Fibroblast of peridontal ligament (primary cell): ENCODE measurements at regions not wholly inside any gene's neighbourhood (a gene's known extent, or its start where the extent isn't known, plus 50 kb on each side); places are given as distances from the start of the nearest gene placed in this dataset.
"Not testable (repeated sequence)": the region's sequence is repeated elsewhere in the genome, so short reads cannot be mapped to it uniquely, and the experiment has no call there.

Source experiments
- DNase-seq: peaks from one replicate; pipeline ENCODE4 v3.0.0-alpha.2; 2010; ENCODE audit errors: extremely low read depth

DNA sequence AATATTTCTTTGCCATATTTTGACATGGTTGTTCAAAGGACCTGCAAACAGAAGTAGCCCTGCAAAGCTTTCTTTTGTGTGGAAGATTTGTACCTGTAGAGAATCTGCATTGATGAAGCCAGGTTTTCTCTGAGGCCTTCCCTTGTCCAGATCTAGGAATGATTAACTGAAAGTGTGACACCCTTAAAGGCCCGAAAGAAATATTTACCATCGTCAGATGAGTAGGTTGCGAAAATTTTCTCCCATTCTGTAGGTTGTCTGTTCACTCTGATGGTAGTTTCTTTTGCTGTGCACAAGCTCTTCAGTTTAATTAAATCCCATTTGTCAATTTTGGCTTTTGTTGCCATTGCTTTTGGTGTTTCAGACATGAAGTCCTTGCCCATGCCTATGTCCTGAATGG lies 439.0 kb downstream of the SMARCA1 start:
- not testable (repeated sequence) for DNase-seq

DNA sequence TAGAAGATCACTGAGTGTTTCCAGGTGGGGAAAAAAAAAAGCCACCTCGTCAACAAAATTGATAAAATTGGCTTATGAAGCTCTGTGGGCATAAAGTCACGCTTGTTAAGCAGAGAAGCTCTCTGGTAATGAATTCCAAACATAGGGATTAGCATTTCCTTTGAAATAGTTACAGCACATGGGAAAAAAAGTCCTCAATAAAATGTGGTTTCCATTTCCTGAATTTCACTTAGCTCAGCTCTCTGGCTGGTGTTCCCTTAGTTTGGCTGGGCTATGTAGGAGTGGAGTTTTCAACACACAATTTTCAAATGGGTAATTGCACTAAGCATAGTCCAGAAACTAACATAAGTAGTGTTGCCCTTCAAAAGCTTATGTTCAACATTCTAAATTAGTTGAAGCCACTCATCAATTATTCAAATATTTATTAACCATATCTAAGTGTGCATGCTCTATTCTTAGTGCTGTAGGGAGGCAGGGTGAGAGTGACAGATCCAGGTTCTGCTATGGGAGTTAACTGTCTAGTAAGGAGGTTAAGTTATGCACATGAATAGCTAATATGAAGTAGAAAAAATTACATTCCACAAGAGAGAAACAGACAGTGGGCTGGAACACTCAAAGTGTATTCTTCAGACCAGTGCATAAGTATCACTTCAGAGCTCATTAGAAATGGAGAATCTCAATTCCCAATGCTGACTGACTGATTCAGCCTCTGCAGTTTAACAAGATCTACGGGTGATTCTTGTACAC lies 445.7 kb downstream of the SMARCA1 start:
- no peak for DNase-seq

DNA sequence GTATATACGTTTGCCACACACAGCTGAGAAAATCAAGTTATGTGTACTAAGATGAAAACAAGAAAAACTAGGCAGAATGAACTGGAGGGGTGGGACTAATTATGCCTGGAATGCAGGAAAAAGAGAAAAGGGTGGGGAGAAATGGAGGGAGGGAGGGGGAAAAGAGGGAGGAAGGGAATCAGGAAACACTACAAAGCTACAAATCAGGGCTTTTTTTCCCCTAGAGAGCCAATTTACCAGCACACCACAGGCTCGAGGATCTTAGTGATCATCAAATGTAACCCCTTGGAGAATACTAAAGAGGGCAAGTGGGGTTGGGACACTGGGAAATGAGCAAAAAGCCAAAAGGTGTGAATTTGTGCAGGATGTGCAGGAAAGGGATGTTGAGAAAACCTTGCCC lies 451.9 kb downstream of the SMARCA1 start:
- no peak for DNase-seq

DNA sequence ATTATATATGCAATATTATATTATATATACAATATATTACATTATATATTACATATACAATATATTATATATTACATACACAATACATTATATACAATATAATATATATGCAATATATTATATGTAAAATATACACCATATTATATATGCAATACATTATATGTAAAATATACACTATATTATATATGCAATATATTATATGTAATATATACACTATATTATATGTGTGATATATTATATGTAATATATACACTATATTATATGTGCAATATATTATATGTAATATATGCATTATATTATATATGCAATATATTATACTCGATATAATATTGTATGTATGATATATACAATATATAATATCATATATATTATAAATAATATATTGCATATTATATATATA lies 457.4 kb downstream of the SMARCA1 start:
- no peak for DNase-seq

DNA sequence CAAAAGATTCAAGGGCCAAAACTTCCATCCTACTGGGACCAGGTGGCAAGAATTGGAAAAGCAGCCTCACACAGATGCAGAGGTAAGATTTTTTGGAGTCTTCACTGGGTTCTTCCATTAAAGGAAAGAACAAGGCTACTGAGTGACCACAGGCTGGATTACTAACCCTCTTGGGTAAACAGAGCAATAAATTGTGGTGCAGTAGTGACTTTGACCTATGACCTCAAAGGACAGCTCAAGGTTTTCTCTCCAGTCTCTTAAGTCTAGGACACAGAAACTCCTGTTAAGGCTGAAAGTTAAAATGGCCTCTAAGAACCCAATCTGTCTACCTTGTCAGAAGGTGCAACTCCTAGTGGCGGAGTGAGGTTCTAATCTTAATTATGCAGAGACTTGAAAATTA lies 464.9 kb downstream of the SMARCA1 start:
- DNase-seq, result no peak

DNA sequence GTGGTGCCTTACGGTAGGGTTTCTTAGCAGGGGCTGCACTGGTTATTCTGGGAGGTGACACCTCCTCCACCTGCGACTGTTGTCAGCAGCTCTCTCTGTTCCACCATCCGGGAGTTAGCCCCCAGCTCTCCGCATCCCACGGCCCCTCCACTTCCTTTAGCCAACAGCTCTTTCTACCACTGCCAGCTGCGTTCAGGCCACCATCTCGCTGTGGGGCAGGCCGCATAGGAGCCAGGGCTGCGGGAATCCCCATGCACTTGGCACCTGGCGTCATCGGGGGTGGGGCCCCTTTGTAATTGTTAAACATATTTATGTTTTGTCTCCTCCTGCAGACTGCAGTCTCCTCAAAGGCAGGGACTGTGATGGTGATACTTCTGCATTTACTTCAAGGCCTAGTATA lies 480.2 kb downstream of the SMARCA1 start:
- DNase-seq, result no peak

DNA sequence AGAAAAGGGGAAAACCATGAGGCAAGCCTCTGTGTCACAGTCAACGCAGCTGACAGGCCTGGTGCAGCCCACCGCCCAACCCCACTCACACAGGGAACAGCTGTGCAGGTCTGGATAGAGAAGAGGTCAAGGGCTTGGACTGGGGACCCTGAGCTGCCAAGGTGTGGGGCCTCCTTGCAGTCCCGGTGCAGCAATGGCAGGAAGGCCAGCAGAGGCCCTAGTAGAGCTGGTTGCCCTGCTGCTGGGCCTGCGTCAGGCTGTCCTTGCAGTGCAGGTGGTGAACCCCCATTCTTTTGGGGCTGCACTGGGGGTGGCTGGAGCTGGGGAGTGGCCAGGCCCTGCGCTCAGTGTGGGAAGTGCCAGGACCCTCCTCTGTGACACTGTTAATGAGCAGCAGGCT lies 482.0 kb downstream of the SMARCA1 start:
- no peak for DNase-seq

DNA sequence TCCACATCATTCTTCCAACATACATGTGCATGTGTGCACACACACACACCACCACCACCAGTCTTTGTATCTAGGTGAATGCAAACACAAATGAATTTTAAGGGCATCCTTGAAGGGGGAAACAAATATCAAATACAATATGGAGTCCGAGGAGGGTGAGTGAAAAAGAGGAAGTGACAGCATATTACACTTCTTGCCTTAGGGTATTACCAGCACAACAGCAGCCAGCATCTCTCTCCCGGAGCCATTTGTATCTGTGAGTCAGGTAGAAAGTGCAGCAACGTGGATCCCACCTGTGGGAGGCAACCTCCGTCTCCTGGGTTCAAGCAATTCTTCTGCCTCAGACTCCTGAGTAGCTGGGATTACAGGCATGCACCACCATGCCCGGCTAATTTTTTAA lies 483.2 kb downstream of the SMARCA1 start:
- DNase-seq, result no peak

DNA sequence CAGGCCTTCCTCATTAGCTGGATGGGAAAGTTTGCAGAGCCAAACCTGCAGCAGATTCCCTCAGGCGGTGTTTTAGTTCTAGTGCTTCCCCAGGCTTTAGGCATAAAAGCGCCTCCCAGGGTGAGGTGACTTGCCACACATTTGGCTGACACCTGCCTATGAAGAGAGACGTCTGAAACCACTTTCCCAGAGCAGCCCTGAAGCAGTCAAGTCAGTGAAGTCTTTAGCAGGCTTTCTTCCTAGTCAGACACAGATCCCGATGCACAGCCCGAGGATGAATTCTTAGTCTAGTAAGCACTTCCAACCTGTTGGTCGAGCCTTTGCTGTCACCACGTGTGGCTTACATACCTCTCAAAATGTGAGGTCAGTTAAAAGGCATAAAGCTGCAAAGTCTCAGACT lies 484.1 kb downstream of the SMARCA1 start:
- no peak for DNase-seq

DNA sequence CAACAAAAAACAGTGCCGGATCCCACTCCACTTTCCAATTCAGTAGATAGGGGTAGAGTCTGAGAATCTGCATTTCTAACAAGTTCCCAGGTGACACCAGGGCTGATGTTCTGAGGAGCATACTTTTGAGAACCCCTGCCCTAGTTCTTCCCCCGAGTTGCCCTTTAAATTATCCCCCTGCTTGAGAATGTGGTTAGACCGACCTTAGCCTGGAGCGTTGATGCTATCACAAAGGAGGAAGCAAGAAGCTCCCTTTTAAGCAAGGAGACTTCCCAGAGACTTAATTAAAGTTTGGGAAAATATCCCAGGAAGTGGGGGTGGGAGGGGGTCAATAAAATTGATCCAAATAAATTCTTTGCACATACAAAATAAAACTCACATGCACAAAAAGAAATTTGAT lies 485.9 kb downstream of the SMARCA1 start:
- no peak for DNase-seq

DNA sequence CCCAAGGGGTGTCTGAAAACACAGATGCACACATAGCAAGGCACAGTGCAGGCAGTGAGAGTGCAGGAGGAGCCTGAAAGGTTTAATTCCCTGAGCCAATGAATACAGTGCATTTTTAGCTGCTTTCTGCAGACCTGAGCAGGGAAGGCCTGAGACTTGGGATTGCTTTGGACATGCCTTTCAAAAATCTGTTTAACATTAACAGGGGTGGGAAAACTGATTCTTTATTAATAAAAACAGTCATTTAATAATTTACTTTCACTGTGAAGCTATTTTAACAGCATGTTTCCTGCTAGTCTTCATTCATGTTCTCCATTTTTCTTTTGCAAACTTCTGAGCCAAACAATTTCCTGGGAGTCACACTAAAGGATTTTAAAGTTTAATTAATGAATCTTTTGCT lies 488.1 kb downstream of the SMARCA1 start:
- no peak for DNase-seq

DNA sequence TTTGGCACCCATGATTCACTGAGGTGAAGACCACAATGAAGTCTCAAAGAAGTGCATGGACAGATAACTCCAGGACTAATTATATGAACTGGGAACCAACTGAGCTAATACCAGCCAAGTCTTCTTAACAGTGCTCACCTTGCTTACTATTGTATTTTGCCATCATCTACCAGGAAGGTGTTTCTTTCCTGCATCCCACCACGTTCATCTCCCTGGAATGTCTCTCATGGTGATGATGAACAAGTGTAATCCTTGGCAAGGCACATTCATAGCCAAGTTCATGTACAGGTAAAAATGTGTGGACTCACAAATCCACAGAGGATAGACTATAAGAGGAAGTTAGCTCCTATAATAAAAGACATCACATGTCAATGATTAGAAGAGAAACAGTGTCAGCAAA lies 489.1 kb downstream of the SMARCA1 start:
- DNase-seq, result no peak

DNA sequence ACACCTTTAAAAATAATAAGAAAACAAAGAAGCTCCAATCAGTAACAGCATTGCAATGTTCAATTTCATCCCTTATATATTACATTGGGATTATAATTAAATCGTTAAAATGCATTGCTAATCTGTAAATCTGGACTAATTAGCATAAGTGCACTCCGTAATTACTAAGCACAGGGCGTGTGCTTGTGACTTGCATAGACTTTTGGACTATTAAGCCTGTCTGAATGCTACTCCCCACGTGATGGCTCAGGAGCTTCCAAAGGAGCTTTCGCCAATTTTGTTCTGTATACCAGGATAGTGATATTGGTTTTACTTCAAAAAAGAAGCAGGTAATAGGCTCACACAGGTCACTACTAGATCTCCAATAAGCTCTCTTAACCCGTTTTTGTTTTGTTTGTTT lies 497.1 kb downstream of the SMARCA1 start:
- no peak for DNase-seq

DNA sequence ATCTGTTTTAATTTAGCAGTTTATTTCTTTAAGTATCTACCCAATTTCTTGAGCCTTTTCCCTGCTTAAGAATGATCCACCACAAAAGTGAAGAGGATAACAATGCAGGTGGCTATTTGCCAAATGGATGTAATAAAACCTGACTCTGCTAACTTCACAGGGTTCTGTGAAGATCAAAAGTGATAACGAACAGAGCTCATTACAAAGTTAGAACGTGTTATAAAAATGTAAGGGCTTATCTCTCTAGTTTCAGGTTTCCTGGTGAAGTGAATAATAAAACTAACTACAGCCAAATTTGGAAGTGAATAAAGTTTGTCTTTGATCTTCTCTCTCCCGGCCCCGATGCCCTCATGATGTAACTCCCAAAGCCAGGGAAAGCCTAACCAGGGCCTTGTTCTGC lies 497.9 kb downstream of the SMARCA1 start:
- no peak for DNase-seq

DNA sequence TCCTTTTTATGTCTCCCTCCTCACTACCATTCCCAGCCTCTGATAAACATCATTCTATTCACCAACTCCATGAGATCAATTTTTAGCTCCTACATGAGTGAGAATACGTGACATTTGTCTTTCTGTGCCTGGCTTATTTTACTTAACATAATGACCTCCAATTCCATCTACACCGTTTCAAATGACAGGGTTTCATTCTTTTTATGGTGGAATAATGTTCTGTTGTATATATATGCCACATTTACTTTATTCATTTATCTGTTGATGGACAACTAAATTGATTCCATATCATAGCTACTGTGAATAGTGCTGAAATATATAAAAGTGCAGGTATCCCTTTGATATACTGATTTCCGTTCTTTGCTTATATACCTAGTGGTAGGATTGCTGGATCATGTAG lies 503.9 kb downstream of the SMARCA1 start:
- DNase-seq, result no peak

DNA sequence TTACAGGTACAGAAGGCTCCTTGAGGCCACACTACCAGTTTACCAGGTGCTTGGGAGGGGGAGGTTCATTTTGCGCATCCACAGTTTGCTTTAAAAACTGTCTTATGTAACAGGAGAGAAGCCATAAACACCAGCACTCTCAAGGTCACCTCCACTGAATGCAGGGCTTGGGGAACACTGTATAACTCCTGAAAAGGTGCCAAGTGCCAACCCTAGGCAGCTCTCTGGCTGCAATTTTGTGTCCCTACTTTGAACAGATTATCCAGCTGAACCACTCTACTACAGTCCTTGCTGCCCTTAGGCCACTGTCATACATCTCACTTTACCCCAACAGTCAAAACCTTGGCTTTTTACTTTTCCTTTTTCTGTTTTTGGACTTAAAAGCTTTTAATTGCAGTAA lies 507.9 kb downstream of the SMARCA1 start:
- DNase-seq, result no peak

DNA sequence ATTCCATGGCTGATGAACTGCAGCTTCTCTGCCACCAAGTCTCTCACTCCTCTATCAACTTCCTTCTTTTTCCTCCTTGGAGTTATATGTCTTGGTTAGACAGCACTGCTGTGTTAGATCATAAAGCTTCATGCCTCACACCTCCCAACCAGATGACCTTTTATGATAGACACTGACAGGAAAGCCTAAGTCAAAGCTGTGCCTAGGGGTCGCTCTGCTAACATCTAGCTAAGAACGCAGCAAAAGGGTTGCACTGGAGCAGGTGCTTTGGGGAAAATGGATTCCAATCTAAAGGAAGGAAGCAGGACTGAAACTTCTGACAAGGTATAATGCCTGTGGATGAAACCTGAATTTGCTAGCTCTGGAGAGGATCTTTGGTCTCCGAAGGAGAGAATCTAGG lies 509.7 kb downstream of the SMARCA1 start:
- no peak for DNase-seq

DNA sequence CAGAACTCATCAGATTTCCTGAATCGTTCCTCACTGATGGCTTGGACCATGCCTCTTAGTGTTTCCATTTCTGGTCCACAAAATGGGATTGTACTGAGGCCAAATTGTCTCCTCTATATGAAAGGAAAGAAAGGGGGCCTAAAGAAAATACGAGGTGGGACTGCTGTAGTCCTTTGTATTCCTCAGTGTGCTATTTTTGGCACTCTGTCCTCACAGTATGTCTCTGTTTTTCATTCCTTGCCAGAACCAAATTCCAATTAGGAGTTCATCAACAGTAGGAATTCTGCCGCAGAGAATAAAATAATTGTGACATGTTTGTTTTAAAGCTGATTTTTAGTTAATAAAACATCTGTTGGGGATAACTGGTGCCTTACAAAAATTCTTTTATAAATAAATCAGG lies 515.7 kb downstream of the SMARCA1 start:
- DNase-seq, result no peak

DNA sequence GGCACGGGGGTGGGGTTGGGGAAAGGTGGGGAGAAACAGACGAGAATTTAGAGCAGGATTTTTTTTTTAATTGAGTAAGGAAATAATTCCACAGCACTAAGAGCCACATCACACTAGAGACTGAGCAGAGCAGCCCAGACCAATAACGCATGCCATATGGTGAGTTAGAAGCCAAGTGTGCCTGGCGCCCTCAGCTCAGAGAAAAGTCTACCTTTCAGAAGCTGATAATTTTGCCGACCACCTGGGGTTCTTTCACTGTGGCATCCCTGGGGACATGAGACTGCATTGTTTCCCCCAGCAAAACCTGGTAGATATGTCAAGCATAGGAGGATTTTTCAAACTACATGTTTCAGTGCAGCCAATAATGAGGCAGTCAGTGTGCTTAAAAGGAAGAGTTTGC lies 516.8 kb downstream of the SMARCA1 start:
- DNase-seq, result no peak

DNA sequence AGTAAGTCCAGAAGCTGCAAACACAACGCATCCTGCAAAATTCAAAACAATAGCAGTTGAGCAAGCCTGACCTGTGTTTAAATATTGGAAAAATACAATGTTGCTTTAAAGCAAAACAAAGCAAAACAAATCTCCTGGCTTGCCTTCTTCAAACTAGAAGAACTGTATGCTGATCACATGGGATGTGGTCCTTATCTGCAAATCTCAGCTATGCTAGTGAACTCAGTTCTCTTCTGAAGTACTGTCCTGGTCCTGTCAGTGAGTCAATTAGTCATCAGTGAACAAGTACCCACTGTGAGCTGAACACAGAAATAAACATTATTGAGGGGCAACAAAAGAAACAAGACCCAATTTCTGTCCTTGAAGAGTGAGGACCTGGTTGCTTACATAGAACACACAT lies 522.5 kb downstream of the SMARCA1 start:
- no peak for DNase-seq

DNA sequence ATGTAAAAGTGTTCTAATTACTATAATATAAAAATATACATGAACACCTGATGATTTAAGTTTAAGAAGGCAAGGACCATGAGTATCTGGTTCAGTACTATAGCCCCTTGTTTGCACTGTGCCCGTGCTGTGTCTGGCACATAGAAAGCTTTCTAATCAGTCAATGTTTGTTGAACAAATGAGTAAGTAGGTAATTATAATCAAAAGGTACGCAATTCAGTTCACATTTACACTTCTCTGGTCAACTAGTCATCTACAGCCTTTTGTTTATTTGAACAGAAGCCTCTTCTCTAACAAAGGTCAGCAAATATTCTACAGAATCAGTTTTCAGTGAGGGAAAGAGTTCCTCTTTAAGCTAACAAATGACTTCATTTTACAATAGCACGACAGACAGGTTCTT lies 523.3 kb downstream of the SMARCA1 start:
- no peak for DNase-seq

DNA sequence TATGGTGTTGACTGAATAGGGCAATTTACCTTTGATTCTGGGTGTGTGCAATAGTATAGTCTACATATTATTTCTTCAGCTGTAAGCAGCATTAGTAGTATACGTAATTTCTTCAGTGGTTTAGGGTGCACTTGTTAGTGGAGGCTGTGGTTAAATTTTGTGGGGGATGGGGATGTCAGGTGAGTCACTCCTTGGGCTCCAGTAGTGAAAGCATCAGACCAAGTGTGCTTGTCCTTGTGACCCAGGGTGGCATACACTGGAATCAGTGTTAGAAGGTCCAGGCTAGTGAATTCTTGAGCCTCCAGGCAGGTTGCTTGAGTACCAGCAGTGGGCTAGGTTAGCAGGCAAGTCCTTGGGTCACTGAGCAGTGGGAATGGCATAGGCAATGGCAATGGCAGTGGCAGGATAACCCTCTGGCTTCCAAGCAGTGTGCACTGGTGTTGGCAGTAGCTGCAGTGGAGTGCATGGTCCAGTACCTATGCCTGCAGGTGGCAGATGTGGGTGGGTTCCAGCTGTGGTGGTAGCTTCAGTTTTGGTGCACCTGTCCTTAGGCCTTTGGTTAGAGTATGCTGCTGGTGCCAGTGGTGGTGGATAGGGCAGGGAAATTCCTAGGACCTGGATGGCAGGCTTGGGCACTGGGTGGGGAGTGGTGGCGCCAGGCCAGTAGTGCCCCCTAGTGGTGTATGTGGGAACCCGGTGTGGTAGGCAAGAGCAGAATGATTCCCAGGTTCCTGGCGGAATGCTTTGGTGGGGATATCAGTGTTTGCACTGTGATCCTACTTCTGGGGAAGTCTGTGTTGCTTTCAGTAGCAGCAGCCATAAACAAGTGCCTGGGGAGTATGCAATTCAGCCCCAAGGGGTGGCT lies 531.0 kb downstream of the SMARCA1 start:
- no peak for DNase-seq

DNA sequence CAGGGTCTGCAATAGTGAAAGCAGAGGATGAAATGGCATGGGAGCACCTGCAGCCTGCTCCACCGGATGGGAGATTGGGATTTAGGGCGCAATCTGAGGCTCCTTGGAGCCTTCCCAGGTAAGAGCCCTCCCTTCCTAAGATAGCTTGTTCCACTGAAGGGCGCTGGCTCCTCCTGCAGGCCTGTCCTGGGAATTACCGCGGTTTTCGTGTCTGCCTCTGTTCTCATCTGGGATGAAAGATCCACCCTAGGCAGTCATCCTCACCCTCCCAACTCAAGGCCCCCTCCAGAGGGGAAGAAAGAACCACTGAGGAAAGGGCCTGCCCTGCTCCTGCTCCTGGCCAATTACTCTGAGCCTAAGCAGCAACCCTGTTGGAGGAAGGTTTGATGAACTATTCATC lies 547.5 kb downstream of the SMARCA1 start:
- DNase-seq, result no peak
